ENCODE measurements at regions not wholly inside any gene's neighbourhood (a gene's known extent, or its start where the extent isn't known, plus 50 kb on each side); places are given as distances from the start of the nearest gene placed in this dataset.

GRCh38 chr1:58307431-58307830, 239.1 kb downstream of the OMA1 start:
- intact Hi-C loops (cut with micrococcal nuclease; ENCODE audit: unreplicated experiment): no loop called here
- ChIA-PET RAD21 (ENCODE audit: unreplicated experiment) (no interaction called here), CTCF (no interaction called here), POLR2A (no interaction called here), SMC1A (ENCODE audit: uncharacterized antibody, unreplicated experiment) (no interaction called here)
- no peak for ATAC-seq
- no peak overlapping the region for H3K27ac ChIP-seq (ENCODE audit: control insufficient read depth, insufficient read depth)
- H3K4me2 ChIP-seq (ENCODE audit: control insufficient read depth, insufficient read depth): no peak overlapping the region
- H3K27me3 ChIP-seq (replicated peaks in 1 of 2; ENCODE audit: control insufficient read depth in 2 of 2, insufficient read depth in 2 of 2, low read length in 1 of 2): no peaks in the 10 kb centered on the region
- DNase-seq (ENCODE audit: low read depth, low spot score): no peak
- H3K9ac ChIP-seq (ENCODE audit: control insufficient read depth, insufficient read depth, low read length): no peak overlapping the region
- H3K4me1 ChIP-seq (ENCODE audit: control insufficient read depth, insufficient read depth, low read length): no peaks in the 10 kb centered on the region
- in situ Hi-C loops (cut with MboI): no loop called here
- no peaks in the 10 kb centered on the region for H3K36me3 ChIP-seq (ENCODE audit: control insufficient read depth in 2 of 2, insufficient read depth in 2 of 2, low read length in 1 of 2)
- H3K4me3 ChIP-seq: no peak overlapping the region
- no peak overlapping the region for H2AFZ ChIP-seq (ENCODE audit: control insufficient read depth, low read depth, low read length)
- no peak for FAIRE-seq
- no peaks in the 10 kb centered on the region for H4K20me1 ChIP-seq (ENCODE audit: control insufficient read depth, insufficient read depth)
- no TSS peak for BruUV-seq (replicated peaks)
- H3K9me3 ChIP-seq (replicated peaks; ENCODE audit: control insufficient read depth, insufficient read depth, low read length): no peaks in the 10 kb centered on the region
- H3K79me2 ChIP-seq (ENCODE audit: control insufficient read depth, insufficient read depth, low read length): no peaks in the 10 kb centered on the region
- WGBS (ENCODE audit: insufficient coverage, insufficient replicate concordance, low lambda C conversion rate, missing lambda C conversion rate): 7% methylated on average over 1 of the region's 1 CpG
- TF ChIP-seq ATF7 (IDR thresholded peaks at IDR 0.05; ENCODE audit: low read depth) (no peak), ZNF384 (IDR thresholded peaks at IDR 0.05; ENCODE audit: borderline replicate concordance, low read depth, low read length) (no peak), SUZ12 (IDR thresholded peaks at IDR 0.05; ENCODE audit: unreplicated experiment) (no peak), ZBTB4 (CRISPR knock-in tag; IDR thresholded peaks at IDR 0.05) (no peak), KAT2A (conservative IDR thresholded peaks at IDR 0.05; ENCODE audit: control insufficient read depth, low read depth, low read length) (no peak), SMAD1 (IDR thresholded peaks at IDR 0.05; ENCODE audit: low read depth, partially characterized antibody) (no peak), BCL11A (IDR thresholded peaks at IDR 0.05; ENCODE audit: low read depth, low read length) (no peak), HDAC2 (IDR thresholded peaks at IDR 0.05) (no peak), BACH1 (IDR thresholded peaks at IDR 0.05; ENCODE audit: borderline replicate concordance) (no peak), E2F4 (IDR thresholded peaks at IDR 0.05; ENCODE audit: low read depth, low read length) (no peak), FOXK2 (IDR thresholded peaks at IDR 0.05) (no peak), ZBTB11 (CRISPR knock-in tag; IDR thresholded peaks at IDR 0.05) (no peak), RUNX3 (IDR thresholded peaks at IDR 0.05; ENCODE audit: low read length) (no peak), PKNOX1 (IDR thresholded peaks at IDR 0.05) (no peak), CBX5 (IDR thresholded peaks at IDR 0.05; ENCODE audit: low read depth) (no peak), NBN (IDR thresholded peaks at IDR 0.05) (no peak)

All from GM12878 (cell line).